GM12891 (cell line): ENCODE measurements at regions not wholly inside any gene's neighbourhood (a gene's known extent, or its start where the extent isn't known, plus 50 kb on each side); places are given as distances from the start of the nearest gene placed in this dataset.

Experiments used
- DNase-seq: peaks from one replicate; pipeline ENCODE4 v3.0.0; 2011; ENCODE audit warnings: low spot score; ENCODE audit not compliant: insufficient read length
- FAIRE-seq: peaks from 2 replicates; lab custom pipeline; 2011; peaks lifted over from hg19 to GRCh38; lab: Jason Lieb, UNC
- PAX5 ChIP-seq: IDR thresholded peaks from 2 replicates; pipeline ENCODE4 v1.6.1; 2011; ENCODE audit warnings: low read length, moderate library complexity, mild to moderate bottlenecking; ENCODE audit not compliant: insufficient read depth, severe bottlenecking
- POLR2A ChIP-seq: IDR thresholded peaks from 2 replicates; pipeline ENCODE4 v1.6.1; 2011; ENCODE audit warnings: low read depth, low read length, control low read depth
- POLR2AphosphoS5 ChIP-seq: IDR thresholded peaks from 2 replicates; pipeline ENCODE4 v1.6.1; 2011; ENCODE audit warnings: low read depth, low read length, control low read depth
- POU2F2 ChIP-seq: IDR thresholded peaks from 2 replicates; pipeline ENCODE4 v1.6.1; 2011; ENCODE audit warnings: low read depth, mild to moderate bottlenecking, control low read depth, low read length, moderate library complexity
- SPI1 ChIP-seq: IDR thresholded peaks from 2 replicates; pipeline ENCODE4 v1.6.1; 2011; ENCODE audit warnings: low read depth, low read length, control low read depth
- TAF1 ChIP-seq: IDR thresholded peaks from 2 replicates; pipeline ENCODE4 v1.6.1; 2011; ENCODE audit warnings: low read depth, low read length, control low read depth

- no peak for DNase-seq
- TF ChIP-seq PAX5 (no peak), POLR2A (no peak), POU2F2 (no peak), TAF1 (no peak), SPI1 (no peak), POLR2AphosphoS5 (no peak)
- FAIRE-seq, result no peak
These were observed 291.5 kb downstream of the SOX11 start for GRCh38 chr2:5983511-5984272.

- TF ChIP-seq PAX5 (no peak), POU2F2 (no peak), POLR2AphosphoS5 (no peak)
- DNase-seq, result no peak
- FAIRE-seq, result no peak
These were observed 292.1 kb downstream of the SOX11 start for GRCh38 chr2:5984273-5984655.

GRCh38 chr2:5984946-5985345 lies 292.8 kb downstream of the SOX11 start:
- no peak for FAIRE-seq
- DNase-seq, result no peak
- TF ChIP-seq POLR2AphosphoS5, result no peak
- TF ChIP-seq POLR2A, result no peak
- no peak for TF ChIP-seq POU2F2
- no peak for TF ChIP-seq TAF1
- TF ChIP-seq PAX5, result no peak
- TF ChIP-seq SPI1, result no peak

- FAIRE-seq (no peak), DNase-seq (no peak)
- no peak for TF ChIP-seq TAF1
- TF ChIP-seq POU2F2, result no peak
- no peak for TF ChIP-seq POLR2A
- TF ChIP-seq POLR2AphosphoS5, result no peak
- no peak for TF ChIP-seq SPI1
- TF ChIP-seq PAX5, result no peak
These were observed 293.6 kb downstream of the SOX11 start for GRCh38 chr2:5985536-5986385.

DNA sequence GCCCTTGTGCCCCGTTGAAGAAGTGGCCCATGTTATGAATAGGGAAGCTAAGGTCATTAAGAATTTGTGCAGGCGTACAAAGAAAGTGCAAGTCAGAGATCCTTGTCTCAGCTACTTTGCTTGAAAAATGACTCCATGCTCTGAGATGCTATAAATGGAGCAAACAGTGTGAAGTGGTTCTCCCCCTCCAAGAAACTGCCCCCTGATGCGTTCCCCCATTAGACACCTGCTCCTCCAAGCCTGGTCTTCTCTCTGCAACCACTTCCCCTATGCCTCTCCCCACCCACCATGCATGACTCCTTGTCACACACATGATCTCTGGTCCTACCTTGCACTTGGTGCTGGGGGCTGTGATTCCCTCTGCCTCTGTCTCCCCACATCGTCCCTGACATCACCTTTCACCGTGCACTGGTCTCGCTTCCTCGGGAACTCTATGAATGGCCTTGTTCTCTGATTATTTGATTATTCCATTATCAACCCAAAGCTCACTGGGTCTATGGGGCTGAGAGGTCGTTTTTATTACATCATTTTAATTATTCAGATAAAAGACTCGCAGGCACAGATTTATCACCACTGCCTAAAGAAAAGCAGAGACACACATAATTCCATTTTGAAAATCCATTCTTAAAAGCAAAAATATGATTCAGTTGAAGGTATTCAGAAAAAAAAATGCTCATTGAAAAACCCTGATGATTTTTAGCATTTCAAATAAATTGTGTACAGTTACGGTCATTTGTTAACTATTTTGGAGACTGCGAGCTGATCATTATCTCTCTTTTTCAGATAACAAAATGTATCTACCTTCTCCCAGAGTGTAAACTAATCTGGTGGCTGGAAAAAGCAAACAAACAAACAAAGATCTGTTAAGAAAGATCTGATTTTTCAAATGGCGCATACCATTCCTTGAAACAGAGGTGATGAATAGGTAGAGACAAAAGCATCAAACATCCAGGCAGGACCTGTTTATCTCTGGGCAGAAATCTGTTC lies 294.9 kb downstream of the SOX11 start:
- TF ChIP-seq TAF1 (no peak), SPI1 (no peak), POLR2A (no peak), POU2F2 (no peak), POLR2AphosphoS5 (no peak), PAX5 (no peak)
- FAIRE-seq (no peak), DNase-seq (no peak)

GRCh38 chr2:5988120-5988519 lies 295.9 kb downstream of the SOX11 start:
- DNase-seq (no peak), FAIRE-seq (no peak)

GRCh38 chr2:5990086-5990485 lies 297.9 kb downstream of the SOX11 start:
- FAIRE-seq (no peak), DNase-seq (no peak)
- TF ChIP-seq TAF1, result no peak
- TF ChIP-seq PAX5, result no peak
- TF ChIP-seq POLR2AphosphoS5, result no peak
- TF ChIP-seq POU2F2, result no peak
- TF ChIP-seq SPI1, result no peak
- TF ChIP-seq POLR2A, result no peak

More at GRCh38 chr2:5988120-5988519, 295.9 kb downstream of the SOX11 start:
- TF ChIP-seq TAF1, result no peak
- no peak for TF ChIP-seq POU2F2
- TF ChIP-seq POLR2A, result no peak
- no peak for TF ChIP-seq SPI1
- TF ChIP-seq POLR2AphosphoS5, result no peak
- TF ChIP-seq PAX5, result no peak

GRCh38 chr2:5991305-5991968 lies 299.3 kb downstream of the SOX11 start:
- TF ChIP-seq POLR2AphosphoS5 (no peak), PAX5 (no peak), POLR2A (no peak), POU2F2 (no peak), SPI1 (no peak), TAF1 (no peak)
- DNase-seq (no peak), FAIRE-seq (no peak)
